Urinary bladder (tissue), 3 donors: ENCODE measurements at regions not wholly inside any gene's neighbourhood (a gene's known extent, or its start where the extent isn't known, plus 50 kb on each side); places are given as distances from the start of the nearest gene placed in this dataset.
A peak's percentile ranks its signal among the peaks of the same experiment; 100 is the strongest.

Source experiments
- DNase-seq: peaks from one replicate; pipeline ENCODE4 v3.0.0-alpha.2; 2015; ENCODE audit errors: extremely low spot score
- H3K27ac ChIP-seq: one replicate; pipeline ENCODE4 v1.5.1; 2013; ENCODE audit warnings: low read depth, mild to moderate bottlenecking, moderate library complexity
- H3K36me3 ChIP-seq: one replicate; pipeline ENCODE4 v1.6.1; 2013; ENCODE audit warnings: mild to moderate bottlenecking, moderate library complexity; ENCODE audit not compliant: insufficient read depth
- H3K4me1 ChIP-seq: one replicate; pipeline ENCODE4 v1.6.1; 2013; ENCODE audit warnings: mild to moderate bottlenecking, moderate library complexity; ENCODE audit not compliant: insufficient read depth
- H3K4me3 ChIP-seq: one replicate; pipeline ENCODE4 v1.5.1; 2013; ENCODE audit warnings: low read depth, low read length
- WGBS: extraction: QIAGEN DNeasy Blood & Tissue Kit; methylation state at CpG from one replicate; pipeline ENCODE4 v1.1.7; 2013; 5-methylcytosine and 5-hydroxymethylcytosine counted together
- donor health status: healthy with polysubstance abuse.
- donor health status: healthy.

DNA sequence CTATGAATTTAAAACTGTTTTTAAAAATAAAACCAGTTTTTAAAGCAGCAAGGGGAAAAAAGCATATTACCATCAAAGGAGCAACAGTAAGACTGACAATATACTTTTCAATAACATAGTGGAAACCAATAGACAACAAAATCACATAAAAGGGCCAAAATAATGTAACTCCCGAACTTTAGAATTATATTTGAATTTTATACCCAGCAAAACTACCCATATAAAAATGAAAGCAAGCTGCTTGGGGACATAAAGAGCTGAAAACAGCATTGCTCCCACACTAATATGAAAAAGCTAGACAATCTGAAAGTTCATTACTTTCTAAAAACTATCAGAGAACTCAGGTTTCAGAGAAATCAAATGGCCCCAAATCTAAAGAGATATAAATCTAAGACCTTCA lies 199.4 kb upstream of the ARID1B start:
- DNase-seq, result no peak
- H3K4me1 ChIP-seq, result no peaks in the 10 kb centered on the region
- no peaks in the 10 kb centered on the region for H3K36me3 ChIP-seq
- H3K4me3 ChIP-seq, result no peak overlapping the region
- H3K27ac ChIP-seq, result no peak overlapping the region
- WGBS, result 94% methylated on average over 1 of the region's 1 CpG

DNA sequence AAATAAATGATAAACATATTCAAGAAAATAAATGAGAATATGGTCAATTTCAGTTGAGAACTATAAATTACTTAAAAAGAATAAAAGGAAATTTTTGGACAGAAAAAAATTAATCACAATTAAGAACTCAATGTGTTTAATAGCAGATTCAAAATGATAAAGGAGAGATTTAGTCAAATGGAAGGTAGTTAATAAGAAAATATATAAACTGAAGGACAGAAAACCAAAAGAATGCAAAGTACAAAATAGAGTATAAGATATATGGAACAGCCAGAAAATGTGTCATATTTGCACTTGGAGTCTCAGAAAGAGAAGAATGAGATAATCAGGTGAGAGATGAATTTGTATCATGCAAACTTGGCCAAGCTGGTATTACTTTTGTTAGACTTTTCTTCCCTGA lies 201.8 kb upstream of the ARID1B start:
- DNase-seq, result no peak
- Histone ChIP-seq H3K27ac (no peak overlapping the region), H3K4me1 (no peaks in the 10 kb centered on the region), H3K4me3 (no peak overlapping the region), H3K36me3 (no peaks in the 10 kb centered on the region)

DNA sequence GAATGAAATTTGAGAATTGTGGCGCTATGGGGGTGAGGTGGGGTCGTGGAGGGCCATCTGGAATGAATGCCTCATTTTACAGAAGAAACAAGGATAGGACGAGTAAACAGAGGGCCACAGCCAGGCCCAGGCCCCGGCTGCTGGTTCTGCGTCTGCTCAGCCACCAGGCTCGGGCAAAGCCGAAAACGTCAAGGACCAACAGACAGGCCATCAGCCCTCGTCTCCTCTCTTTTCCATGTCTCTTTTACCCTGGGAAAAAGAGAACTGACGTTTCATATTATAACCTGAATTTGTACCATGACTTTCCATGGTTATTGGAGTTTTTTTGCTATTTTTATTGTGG lies 212.4 kb upstream of the ARID1B start:
- Histone ChIP-seq H3K36me3 (no peaks in the 10 kb centered on the region), H3K4me3 (no peak overlapping the region), H3K4me1 (peaks cover 1% of the 10 kb centered on the region), H3K27ac (no peak overlapping the region)
- WGBS, result 71% methylated on average over 10 of the region's 10 CpGs
- DNase-seq, result no peak

DNA sequence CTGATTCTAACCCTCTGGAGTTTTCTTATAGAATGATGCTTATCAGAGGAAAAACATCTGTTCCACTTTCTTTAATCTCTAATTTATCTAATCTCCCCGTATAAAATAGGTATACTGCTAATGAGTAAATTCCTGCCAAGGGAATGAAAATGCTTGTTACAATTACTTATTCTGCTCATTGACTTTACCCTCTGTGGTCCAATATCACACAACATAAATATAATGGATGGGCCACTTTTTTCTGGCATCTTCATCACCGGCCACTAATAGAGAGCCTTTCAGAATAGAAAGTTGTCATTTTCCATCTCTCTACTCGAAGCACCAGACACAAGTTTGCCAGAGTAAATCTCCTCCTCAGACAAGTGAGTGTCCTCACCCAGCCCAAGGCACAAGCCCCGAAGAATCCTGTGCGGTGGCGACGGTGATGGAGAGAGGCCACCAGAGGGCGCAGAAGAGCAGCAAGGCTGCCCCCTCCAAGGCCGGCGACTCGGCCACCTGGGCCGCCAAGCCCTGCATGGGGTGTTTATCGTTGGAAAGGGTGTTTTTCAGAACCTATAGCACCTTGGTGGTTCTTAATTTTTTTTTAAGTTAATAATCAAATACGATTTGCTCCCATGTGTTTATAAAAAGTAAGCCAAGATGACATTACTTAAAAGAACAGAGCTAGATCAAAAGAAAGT lies 212.9 kb upstream of the ARID1B start:
- H3K4me1 ChIP-seq, result peaks cover 1% of the 10 kb centered on the region
- 4% methylated on average over 14 of the region's 14 CpGs for WGBS
- peak; percentile 17 for DNase-seq
- H3K36me3 ChIP-seq, result no peaks in the 10 kb centered on the region
- H3K27ac ChIP-seq, result no peak overlapping the region
- no peak overlapping the region for H3K4me3 ChIP-seq

DNA sequence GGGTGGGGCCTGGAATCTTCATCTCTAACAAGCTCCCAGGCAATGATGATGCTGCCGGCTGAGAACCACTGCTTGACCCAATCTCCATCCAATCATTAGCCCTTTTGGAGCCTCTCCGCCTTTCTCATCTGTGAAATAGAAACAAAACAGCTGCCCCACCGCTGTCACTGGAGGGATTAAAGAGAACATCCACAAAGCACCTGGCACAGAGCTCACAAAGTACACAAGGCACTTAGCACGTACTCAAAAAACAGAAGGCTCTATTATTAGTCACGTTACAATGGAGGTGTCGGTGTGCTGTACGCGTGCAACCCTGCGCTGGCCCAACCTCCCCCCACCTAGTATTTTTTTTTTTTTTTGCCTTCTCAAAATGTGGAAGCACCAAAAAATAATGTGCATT lies 213.5 kb upstream of the ARID1B start:
- no peaks in the 10 kb centered on the region for H3K36me3 ChIP-seq
- peaks cover 1% of the 10 kb centered on the region for H3K4me1 ChIP-seq
- H3K27ac ChIP-seq, result no peak overlapping the region
- WGBS, result 21% methylated on average over 9 of the region's 9 CpGs
- peak; percentile 20 for DNase-seq
- no peak overlapping the region for H3K4me3 ChIP-seq

DNA sequence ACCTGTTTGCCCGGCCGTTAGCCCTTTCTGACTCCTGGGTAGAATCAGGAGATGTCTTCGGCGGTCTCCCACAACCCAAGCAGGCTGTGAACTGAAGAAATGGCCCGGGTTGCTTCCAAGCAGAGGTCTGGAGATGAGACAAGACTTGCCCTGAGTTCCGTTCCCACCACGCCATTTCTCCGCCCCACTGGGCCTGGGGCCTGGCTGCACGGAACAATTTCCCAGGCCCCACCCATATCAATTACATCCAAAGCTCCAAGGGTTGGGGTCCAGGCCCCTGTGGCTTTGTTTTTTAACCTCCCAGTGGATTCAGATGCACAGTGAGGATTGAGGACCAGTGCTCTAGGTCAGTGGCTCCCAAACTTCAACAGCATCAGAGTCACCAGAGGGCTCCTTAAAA lies 214.5 kb upstream of the ARID1B start:
- Histone ChIP-seq H3K27ac (no peak overlapping the region), H3K4me1 (peaks cover 1% of the 10 kb centered on the region), H3K4me3 (no peak overlapping the region), H3K36me3 (no peaks in the 10 kb centered on the region)
- DNase-seq, result no peak
- WGBS, result 94% methylated on average over 9 of the region's 9 CpGs

DNA sequence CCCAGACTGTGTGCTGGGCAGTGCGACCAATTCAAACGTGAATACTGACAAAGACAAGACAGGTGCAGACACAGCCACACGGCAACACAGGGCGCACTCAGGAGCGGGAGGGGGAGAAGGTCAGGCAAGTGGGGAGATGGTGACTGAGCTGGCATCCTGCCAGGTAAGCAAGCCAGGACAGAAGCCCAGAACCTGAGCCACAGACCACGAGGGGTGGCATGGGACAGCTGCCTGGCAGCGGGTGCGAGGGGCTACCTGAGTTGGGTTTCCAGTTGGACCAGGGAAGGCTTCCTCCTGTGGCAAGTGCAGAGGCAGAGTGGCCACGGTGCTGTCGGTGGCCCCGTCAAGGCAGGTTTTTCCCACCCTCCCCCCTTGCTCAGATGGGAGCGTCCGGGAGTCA lies 215.2 kb upstream of the ARID1B start:
- Histone ChIP-seq H3K27ac (no peak overlapping the region), H3K4me1 (peaks cover 1% of the 10 kb centered on the region), H3K36me3 (no peaks in the 10 kb centered on the region), H3K4me3 (no peak overlapping the region)
- WGBS, result 93% methylated on average over 13 of the region's 13 CpGs
- no peak for DNase-seq

DNA sequence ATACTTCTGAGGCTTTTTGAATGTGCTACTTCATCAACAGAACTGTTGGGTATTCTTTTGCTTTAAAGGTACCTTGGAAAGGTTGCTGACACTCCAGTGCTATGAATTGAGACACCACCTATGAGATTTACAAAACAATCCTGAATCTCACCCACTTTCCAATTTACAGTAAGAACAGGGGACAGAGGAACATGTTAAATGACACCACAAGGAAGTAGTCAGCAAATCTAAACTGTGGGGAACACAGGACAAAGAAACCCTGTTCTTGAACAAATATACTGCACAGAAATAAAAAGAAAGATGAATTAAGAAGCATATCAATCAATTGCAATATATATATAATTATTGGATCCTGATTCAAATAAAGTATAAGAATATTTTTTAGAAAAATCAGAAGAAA lies 216.7 kb upstream of the ARID1B start:
- Histone ChIP-seq H3K27ac (no peak overlapping the region), H3K4me3 (no peak overlapping the region), H3K4me1 (no peaks in the 10 kb centered on the region), H3K36me3 (no peaks in the 10 kb centered on the region)
- no peak for DNase-seq

DNA sequence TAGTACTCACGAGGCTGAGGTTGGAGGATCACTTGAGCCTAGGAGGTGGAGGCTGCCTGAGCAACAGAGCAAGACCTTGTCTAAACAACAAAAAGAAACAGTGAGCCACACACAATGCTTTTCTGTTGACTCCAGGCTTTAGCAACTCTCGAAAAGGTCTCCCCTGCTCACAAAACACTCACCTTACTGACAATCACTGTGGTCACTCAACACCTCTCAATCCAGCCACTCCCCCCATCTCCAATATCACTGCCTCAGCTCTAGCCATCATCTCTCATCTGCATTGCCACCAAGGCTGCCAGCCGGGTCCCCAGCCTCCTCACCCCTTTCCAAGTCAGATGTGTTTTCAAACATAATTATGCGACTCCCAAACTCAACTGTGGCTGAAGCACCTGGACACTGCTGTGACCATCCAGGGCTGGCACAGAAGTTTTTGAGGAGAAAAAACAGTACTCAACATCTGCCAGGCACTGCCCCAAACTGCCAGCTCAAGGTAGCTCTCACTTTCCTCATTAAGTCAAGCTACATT lies 218.0 kb upstream of the ARID1B start:
- H3K4me3 ChIP-seq, result no peak overlapping the region
- no peaks in the 10 kb centered on the region for H3K36me3 ChIP-seq
- H3K4me1 ChIP-seq, result no peaks in the 10 kb centered on the region
- 87% methylated on average over 4 of the region's 4 CpGs for WGBS
- DNase-seq, result no peak
- no peak overlapping the region for H3K27ac ChIP-seq

DNA sequence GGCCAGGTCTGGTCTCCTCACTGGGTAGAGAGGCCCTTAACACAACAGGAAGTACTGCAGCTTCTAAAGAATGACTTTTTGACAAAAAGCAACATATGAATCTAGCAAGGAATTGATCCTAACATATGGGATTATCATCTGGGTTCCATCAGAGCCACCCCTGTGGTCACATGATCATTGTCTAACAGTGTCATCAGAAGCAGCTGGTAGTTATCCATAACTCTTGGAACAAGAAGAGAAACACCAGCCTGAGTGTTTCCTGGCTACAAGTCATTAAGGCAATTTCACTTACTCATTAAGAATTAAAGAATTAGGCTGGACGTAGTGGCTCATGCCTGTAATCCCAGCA lies 219.3 kb upstream of the ARID1B start:
- no peaks in the 10 kb centered on the region for H3K4me1 ChIP-seq
- 65% methylated on average over 1 of the region's 1 CpG for WGBS
- no peak for DNase-seq

DNA sequence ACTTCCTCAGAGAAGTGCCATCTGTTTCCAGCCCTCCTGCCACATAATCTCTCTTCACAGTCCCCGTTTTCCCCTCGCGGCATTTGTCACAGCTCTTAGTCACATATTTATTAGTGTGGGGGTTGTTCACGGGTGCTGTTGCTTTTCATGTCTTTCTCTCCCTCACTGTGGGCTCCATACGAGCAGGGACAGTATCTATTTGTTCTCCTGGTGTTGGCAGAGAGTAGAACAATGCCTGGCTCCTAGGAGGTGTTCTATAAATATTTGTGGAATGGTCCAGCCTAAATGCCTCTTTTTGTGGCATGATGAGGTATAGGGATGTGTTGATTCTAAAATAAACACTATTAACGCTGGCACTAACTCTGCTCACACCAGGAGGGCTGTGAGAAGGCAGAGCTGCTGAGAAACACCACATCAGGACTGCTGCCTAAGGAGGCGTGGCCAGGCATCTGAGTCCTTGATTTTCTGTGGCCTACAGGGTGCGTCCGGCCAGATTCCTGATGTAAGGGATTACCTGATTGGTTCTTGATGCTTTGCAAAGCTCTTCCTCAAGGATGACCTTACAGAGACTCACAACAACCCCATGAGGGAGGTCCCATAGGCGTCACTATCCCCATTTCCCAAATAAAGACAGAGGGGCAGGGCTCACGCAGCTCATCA lies 219.8 kb upstream of the ARID1B start:
- WGBS, result 64% methylated on average over 11 of the region's 11 CpGs
- no peak overlapping the region for H3K4me3 ChIP-seq
- no peak for DNase-seq
- H3K36me3 ChIP-seq, result no peaks in the 10 kb centered on the region
- H3K4me1 ChIP-seq, result no peaks in the 10 kb centered on the region
- H3K27ac ChIP-seq, result no peak overlapping the region

More for the DNA sequence above, 219.3 kb upstream of the ARID1B start:
- Histone ChIP-seq H3K36me3 (no peaks in the 10 kb centered on the region), H3K4me3 (no peak overlapping the region), H3K27ac (no peak overlapping the region)

DNA sequence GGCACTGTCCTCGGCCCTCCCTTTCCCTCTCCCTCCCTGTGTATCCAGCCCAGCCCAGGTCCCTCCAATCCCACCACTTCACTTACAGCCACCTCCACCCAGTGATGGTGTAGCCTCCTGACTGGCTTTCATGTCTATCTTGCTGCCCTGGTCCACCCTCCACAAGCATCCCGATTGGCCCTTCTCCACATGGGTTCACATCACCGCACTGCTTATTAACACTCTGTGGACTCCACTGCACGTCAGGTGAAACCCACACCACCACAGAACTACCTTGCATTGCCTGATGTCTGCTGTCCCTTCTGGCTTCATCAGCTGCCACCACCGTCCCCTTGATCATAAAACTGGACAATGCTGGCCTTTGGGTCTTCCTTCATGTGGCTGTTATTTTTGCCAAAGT lies 220.4 kb upstream of the ARID1B start:
- DNase-seq, result no peak
- no peak overlapping the region for H3K27ac ChIP-seq
- WGBS, result 93% methylated on average over 5 of the region's 5 CpGs
- no peaks in the 10 kb centered on the region for H3K36me3 ChIP-seq
- no peaks in the 10 kb centered on the region for H3K4me1 ChIP-seq
- H3K4me3 ChIP-seq, result no peak overlapping the region

DNA sequence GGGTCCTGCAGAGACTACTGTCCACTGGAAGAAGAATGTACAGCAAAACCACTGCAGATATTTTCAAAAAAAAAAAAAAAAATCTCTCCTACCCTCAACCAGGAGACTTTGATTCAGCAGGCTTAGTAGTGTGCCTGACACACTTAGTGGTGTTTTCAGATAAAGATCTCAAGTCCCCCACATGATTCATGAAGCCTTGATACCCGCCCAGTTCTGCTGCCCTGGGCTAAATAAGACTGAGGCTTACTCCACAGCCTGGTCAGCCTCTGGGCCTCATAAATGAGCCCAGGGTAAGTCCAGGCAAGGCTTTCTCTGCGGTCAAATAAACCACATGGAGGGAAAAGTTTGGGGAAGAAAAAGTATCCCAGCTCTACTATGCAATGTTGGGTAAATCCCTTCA lies 222.1 kb upstream of the ARID1B start:
- Histone ChIP-seq H3K36me3 (no peaks in the 10 kb centered on the region), H3K4me1 (no peaks in the 10 kb centered on the region), H3K4me3 (no peak overlapping the region), H3K27ac (no peak overlapping the region)
- no peak for DNase-seq
- WGBS, result 92% methylated on average over 2 of the region's 2 CpGs

DNA sequence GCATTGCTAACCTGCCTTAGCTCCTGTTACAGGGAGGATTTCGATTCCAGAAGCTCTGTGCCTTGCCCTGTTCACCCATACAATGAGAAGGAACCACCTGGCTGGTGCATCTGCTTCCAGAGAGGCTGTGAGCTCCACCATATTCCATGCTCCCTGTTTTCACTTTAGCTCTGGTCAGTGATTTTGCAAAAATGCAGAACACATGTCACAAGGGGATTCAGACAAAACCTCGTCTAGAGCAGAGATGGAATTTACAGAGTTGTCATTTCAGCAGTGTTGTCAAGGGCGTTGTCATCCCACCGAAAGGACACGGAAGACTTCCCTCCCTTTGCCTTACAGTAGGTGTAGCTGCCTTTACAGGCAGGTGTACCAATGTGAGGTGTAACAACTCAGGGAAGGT lies 223.0 kb upstream of the ARID1B start:
- Histone ChIP-seq H3K4me1 (no peaks in the 10 kb centered on the region), H3K27ac (no peak overlapping the region), H3K4me3 (no peak overlapping the region), H3K36me3 (no peaks in the 10 kb centered on the region)
- 57% methylated on average over 5 of the region's 5 CpGs for WGBS
- DNase-seq, result no peak
